Endothelial cell of umbilical vein (primary cell): ENCODE measurements at regions not wholly inside any gene's neighbourhood (a gene's known extent, or its start where the extent isn't known, plus 50 kb on each side); places are given as distances from the start of the nearest gene placed in this dataset.
"Not testable (repeated sequence)": the region's sequence is repeated elsewhere in the genome, so short reads cannot be mapped to it uniquely, and the experiment has no call there.

Experiments used
- BruUV-seq: library from RNA; stranded (reverse); fragments of 400-500 nt; replicated peaks from 2 replicates; lab custom pipeline; 2021; lab: Mats Ljungman, UMichigan
- CTCF ChIA-PET: fragments of 300-600, 350-600 bp; sonication (Branson Sonifier 250); formaldehyde crosslinking; loops from one replicate; lab custom pipeline; 2021; ENCODE audit warnings: antibody characterized with exemption, inconsistent platforms; lab: Charles Lee
- POLR2A ChIA-PET: fragments of 300-600, 350-600 bp; sonication (Branson Sonifier 250); formaldehyde crosslinking; loops from one replicate; lab custom pipeline; 2021; ENCODE audit warnings: antibody characterized with exemption, inconsistent platforms; lab: Charles Lee
- DNase-seq: peaks from one replicate; pipeline ENCODE4 v3.0.0-alpha.2; 2011; ENCODE audit warnings: low read depth, low spot score
- FAIRE-seq: peaks from 2 replicates; lab custom pipeline; 2011; peaks lifted over from hg19 to GRCh38; lab: Jason Lieb, UNC
- H2AFZ ChIP-seq: 2 replicates; pipeline ENCODE4 v1.6.0; 2012; ENCODE audit warnings: low read depth, low read length, control low read depth, inconsistent platforms
- H3K27ac ChIP-seq: 2 replicates; pipeline ENCODE4 v1.5.1; 2011; ENCODE audit warnings: low read depth, mild to moderate bottlenecking, control low read depth, low read length, moderate library complexity; ENCODE audit not compliant: insufficient read depth
- H3K27me3 ChIP-seq, 2 experiments: 2 replicates each; pipeline versions ENCODE4 v1.6.0 to v1.6.1; 2011; ENCODE audit warnings: low read length in 2 of 2, mixed read lengths in 1 of 2; ENCODE audit not compliant: control insufficient read depth in 2 of 2, insufficient read depth in 2 of 2
- H3K36me3 ChIP-seq, 2 experiments: 2 replicates in 1 of 2; 3 replicates in 1 of 2; pipeline ENCODE4 v1.5.1; 2011; ENCODE audit warnings: low read length in 2 of 2, mild to moderate bottlenecking in 1 of 2, moderate library complexity in 1 of 2; ENCODE audit not compliant: control insufficient read depth in 2 of 2, insufficient read depth in 2 of 2; ENCODE audit errors: extremely low read depth in 1 of 2
- H3K4me1 ChIP-seq: 3 replicates; pipeline ENCODE4 v1.5.1; 2011; ENCODE audit warnings: mild to moderate bottlenecking, low read length; ENCODE audit not compliant: control insufficient read depth, insufficient read depth; ENCODE audit errors: extremely low read depth
- H3K4me2 ChIP-seq: 2 replicates; pipeline ENCODE4 v1.6.1; 2011; ENCODE audit warnings: low read length, control low read depth, mixed read lengths; ENCODE audit not compliant: insufficient read depth
- H3K4me3 ChIP-seq, 3 experiments: fragments of 200-600 bp in 1 of 3; sonication (generic), shearing (Covaris generic) in 1 of 3; replicated peaks in 1 of 3; 2 replicates each; pipeline ENCODE4 v1.5.1; 2011 to 2016; ENCODE audit warnings: control low read depth in 3 of 3, low read length in 3 of 3, mild to moderate bottlenecking in 2 of 3, inconsistent platforms in 1 of 3, low read depth in 1 of 3, moderate library complexity in 1 of 3; ENCODE audit not compliant: insufficient read depth in 1 of 3
- H3K79me2 ChIP-seq: 2 replicates; pipeline ENCODE4 v1.6.0; 2012; ENCODE audit warnings: low read length, inconsistent platforms; ENCODE audit not compliant: control insufficient read depth, insufficient read depth
- H3K9ac ChIP-seq: replicated peaks from 2 replicates; pipeline ENCODE3; 2011; ENCODE audit warnings: low read length, control low read depth; ENCODE audit not compliant: insufficient read depth; ENCODE audit errors: extremely low read depth
- H3K9me1 ChIP-seq: replicated peaks from 3 replicates; pipeline ENCODE4 v1.6.0; 2011; ENCODE audit warnings: mild to moderate bottlenecking, low read length; ENCODE audit not compliant: control insufficient read depth, insufficient read depth; ENCODE audit errors: extremely low read depth
- H3K9me3 ChIP-seq: replicated peaks from 2 replicates; pipeline ENCODE4 v1.5.1; 2012; ENCODE audit warnings: low read length, inconsistent platforms; ENCODE audit not compliant: control insufficient read depth, insufficient read depth
- H4K20me1 ChIP-seq: replicated peaks from 2 replicates; pipeline ENCODE3; 2011; ENCODE audit warnings: mild to moderate bottlenecking, low read length; ENCODE audit not compliant: control insufficient read depth, insufficient read depth; ENCODE audit errors: extremely low read depth
- FOS ChIP-seq: IDR thresholded peaks from 2 replicates; pipeline ENCODE4 v1.6.1; 2011; ENCODE audit warnings: mild to moderate bottlenecking, low read length, moderate library complexity, borderline replicate concordance; ENCODE audit not compliant: insufficient read depth
- dilution Hi-C: fragments of 300-500 bp; cut with MboI; formaldehyde crosslinking; loops from one replicate; pipeline ENCODE4 v1.15.0; 2019; ENCODE audit warnings: low sequenced_read_pairs; ENCODE audit not compliant: extremely low pct_ligation_motif_present
- intact Hi-C: fragments of 100-400 bp; cut with micrococcal nuclease; formaldehyde crosslinking; loops from one replicate; pipeline ENCODE4 v1.10.0; 2022
- TF ChIP-seq, protein P1 (sequence below): IDR thresholded peaks from 2 replicates; pipeline ENCODE4 v1.6.1; 2011; ENCODE audit not compliant: insufficient read depth, insufficient read length

DNA sequence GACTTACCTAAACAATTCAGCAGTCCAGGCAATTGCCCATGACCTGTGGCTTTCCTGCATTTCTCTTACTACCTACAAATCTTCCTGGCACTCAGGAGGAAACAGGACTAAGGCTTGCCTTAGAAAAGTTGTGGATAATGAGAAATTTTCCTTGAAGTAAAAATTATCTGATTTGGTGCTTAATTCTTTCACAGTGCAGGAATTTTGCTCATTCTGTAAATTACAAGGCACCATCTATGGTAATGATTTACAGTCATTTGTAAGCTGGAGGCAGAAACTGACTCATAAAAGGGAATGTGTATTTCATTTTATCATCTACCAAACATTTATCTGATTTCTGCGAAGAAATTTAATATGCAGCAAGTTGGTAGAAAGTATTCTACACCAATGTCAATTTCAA lies 211.5 kb upstream of the FKBP1C start:
- FAIRE-seq (no peak), DNase-seq (no peak)
- no peaks in the 10 kb centered on the region for H3K9me1 ChIP-seq
- TF ChIP-seq, protein P1, sequence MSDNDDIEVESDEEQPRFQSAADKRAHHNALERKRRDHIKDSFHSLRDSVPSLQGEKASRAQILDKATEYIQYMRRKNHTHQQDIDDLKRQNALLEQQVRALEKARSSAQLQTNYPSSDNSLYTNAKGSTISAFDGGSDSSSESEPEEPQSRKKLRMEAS, result no peak
- no peak for TF ChIP-seq FOS
- no TSS peak for BruUV-seq
- H3K27me3 ChIP-seq, result no peaks in the 10 kb centered on the region
- dilution Hi-C loops, result no loop called here
- no peak overlapping the region for H2AFZ ChIP-seq
- no peak overlapping the region for H3K4me2 ChIP-seq
- H3K27ac ChIP-seq, result no peak overlapping the region
- H3K9me3 ChIP-seq, result no peaks in the 10 kb centered on the region
- H4K20me1 ChIP-seq, result no peaks in the 10 kb centered on the region
- no peak overlapping the region for H3K4me3 ChIP-seq
- intact Hi-C loops, result no loop called here
- CTCF ChIA-PET, result no interaction called here
- no peaks in the 10 kb centered on the region for H3K36me3 ChIP-seq
- no peaks in the 10 kb centered on the region for H3K79me2 ChIP-seq
- POLR2A ChIA-PET, result no interaction called here
- no peak overlapping the region for H3K9ac ChIP-seq
- no peaks in the 10 kb centered on the region for H3K4me1 ChIP-seq

DNA sequence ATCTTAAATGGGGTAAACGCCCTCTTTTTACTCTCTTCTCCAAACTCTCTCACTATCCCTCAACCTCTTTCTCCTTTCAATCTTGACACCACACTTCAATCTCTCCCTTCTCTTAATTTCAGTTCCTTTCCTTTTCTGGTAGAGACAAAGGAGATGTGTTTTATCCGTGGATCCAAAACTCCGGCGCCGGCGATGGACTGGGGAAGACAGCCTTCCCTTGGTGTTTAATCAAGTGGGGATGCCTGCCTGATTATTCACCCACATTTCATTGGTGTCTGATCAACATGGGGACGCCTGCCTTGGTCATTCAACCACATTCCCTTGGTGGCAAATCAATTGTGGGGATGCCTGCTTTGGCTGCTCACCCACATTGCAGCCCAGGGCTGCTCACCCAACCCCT lies 205.3 kb upstream of the FKBP1C start:
- dilution Hi-C loops, result not testable (repeated sequence)

DNA sequence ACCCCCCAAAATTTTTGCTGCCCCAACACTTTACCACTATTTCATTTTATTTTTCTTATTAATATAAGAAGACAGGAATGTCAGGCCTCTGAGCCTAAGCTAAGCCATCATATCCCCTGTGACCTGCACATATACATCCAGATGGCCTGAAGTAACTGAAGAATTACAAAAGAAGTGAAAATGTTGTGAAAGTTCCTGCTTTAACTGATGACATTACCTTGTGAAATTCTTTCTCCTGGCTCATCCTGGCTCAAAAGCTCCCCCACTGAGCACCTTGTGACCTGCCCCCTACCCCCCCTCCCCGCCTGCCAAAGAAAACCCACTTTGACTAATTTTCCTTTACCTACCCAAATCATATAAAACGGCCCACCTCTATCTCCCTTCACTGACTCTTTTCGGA lies 200.3 kb upstream of the FKBP1C start:
- H3K9me1 ChIP-seq, H3K36me3 ChIP-seq, CTCF ChIA-PET, H3K9me3 ChIP-seq, H4K20me1 ChIP-seq, POLR2A ChIA-PET, H3K9ac ChIP-seq, H3K27ac ChIP-seq, H2AFZ ChIP-seq, H3K4me2 ChIP-seq, FAIRE-seq, H3K27me3 ChIP-seq, BruUV-seq, intact Hi-C loops, H3K79me2 ChIP-seq, DNase-seq, dilution Hi-C loops, H3K4me1 ChIP-seq, H3K4me3 ChIP-seq: not testable (repeated sequence)

More for the DNA sequence above, 205.3 kb upstream of the FKBP1C start:
- POLR2A ChIA-PET, FAIRE-seq, CTCF ChIA-PET, H3K27me3 ChIP-seq, H3K79me2 ChIP-seq, H3K4me1 ChIP-seq, BruUV-seq, intact Hi-C loops, H3K9me1 ChIP-seq, H3K4me3 ChIP-seq, H3K4me2 ChIP-seq, H3K9ac ChIP-seq, DNase-seq, H3K9me3 ChIP-seq, H4K20me1 ChIP-seq, H2AFZ ChIP-seq, H3K27ac ChIP-seq, H3K36me3 ChIP-seq: not testable (repeated sequence)
